HG02678 (cell line): ENCODE measurements at regions not wholly inside any gene's neighbourhood (a gene's known extent, or its start where the extent isn't known, plus 50 kb on each side); places are given as distances from the start of the nearest gene placed in this dataset.
"Not testable (repeated sequence)": the region's sequence is repeated elsewhere in the genome, so short reads cannot be mapped to it uniquely, and the experiment has no call there.

ENCODE experiments used
- ATAC-seq: cut with Tn5 transposase; IDR thresholded peaks from one replicate; pipeline ENCODE4 v1.9.1; 2021; ENCODE audit warnings: mild to moderate bottlenecking, moderate library complexity; ENCODE audit not compliant: unreplicated experiment

DNA sequence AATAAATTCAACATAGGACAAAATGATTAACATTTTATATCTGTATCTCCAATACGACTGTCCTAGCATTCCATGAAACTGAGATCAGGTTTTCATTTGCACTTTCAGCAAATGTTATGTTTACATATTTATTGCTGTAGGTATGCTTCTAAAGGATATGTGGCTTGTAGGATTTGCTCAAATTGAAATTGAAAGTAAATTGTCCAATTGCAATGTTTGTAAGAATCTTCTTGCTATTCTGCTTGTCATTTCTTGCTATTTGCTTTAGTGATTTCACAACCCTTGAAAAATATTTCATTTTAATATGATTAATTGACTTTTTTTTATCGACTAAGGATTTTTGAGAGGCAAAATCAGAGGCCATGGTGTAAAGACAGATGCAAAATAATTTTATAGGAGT, 904.2 kb upstream of the RAG2 start:
- ATAC-seq = no peak

DNA sequence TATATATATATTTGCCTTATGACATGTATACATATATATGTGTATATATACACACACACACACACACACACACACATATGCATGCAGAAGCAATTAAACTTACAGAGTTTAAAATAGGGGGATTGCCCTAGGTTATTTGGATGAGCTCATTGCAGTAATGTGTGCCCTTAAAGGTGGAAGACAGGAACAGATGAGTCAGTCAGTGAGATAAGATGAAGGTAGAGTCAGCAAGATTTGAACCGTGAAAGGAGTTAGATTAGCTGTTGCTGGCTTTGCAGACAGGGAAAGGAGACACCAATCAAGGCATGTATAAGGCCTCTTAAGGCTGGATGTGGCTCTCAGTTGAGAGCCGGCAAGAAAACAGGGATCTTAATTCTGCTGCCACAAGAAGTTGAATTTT, 902.4 kb upstream of the RAG2 start:
- ATAC-seq = no peak

DNA sequence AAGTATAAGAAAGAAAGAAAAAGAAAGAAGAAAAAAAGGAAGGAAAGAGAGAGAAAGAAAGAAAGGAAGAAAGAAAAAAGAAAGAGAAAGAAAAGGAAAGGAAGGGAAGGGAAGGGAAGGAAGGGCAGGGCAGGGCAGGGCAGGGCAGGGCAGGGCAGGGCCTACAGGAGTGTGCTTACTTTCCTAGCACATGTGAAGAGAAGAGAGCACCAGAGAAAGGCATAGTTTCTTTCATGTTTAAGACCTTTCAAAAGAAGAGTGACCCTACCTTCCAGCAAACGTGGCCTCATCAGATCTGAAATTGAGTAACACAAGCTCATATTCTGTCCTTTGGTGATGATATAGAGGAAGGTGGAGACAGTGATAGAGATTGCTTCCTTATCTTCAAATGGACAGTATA, 899.3 kb upstream of the RAG2 start:
- ATAC-seq = no peak

DNA sequence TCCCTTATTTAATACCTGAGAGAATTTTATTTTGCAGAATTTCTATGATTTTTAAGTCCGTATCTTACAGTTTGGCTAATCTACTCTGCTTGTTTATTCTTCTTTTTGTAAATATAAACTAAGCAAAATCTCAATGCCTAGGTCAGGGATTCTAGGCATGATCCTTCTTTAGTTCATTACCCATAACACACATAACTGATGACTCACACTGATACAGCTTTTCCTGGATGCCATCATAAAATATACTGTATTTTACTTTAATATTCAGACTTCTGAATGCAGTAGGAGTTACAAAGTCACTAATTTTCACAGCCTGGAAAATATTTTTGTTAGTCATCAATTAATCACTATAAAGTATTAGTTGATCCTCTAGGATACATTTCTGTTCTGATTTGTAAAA, 898.2 kb upstream of the RAG2 start:
- no peak for ATAC-seq

DNA sequence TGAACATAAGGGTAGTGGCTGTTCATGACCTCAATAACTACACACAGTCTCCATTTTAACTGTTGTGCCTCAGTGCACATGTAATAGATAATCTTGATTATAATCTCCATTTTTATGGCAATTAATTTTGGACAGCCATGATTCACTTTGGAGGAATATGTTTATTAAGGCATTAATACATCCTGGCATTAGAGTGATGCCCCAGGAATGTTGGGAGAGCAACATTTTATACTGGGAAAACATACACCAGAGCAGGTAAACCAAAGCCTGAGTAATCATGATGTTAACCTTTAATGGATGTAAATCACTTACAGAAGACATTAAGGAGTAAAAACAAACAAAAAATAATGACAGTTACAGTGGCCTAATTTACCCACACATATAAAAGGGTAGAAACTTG, 886.3 kb upstream of the RAG2 start:
- no peak for ATAC-seq

DNA sequence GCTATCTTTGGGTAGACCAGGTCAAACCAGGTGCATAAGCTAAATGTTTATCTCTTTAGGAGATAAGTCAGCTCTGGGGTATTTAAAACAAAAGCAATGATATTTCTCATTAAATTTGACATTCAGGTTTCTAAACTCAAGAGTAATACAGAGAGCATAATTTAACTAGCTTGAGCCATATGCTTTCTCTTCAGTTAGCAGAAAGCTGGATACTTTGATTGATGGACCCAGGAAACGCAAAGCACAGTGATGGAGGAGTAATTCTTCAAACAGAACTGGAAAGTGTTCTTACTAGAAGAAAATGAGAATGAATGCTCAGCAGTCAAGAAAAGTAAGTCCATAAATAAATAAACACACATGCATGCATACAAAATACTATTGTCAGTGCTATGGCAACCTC, 885.7 kb upstream of the RAG2 start:
- ATAC-seq = no peak

DNA sequence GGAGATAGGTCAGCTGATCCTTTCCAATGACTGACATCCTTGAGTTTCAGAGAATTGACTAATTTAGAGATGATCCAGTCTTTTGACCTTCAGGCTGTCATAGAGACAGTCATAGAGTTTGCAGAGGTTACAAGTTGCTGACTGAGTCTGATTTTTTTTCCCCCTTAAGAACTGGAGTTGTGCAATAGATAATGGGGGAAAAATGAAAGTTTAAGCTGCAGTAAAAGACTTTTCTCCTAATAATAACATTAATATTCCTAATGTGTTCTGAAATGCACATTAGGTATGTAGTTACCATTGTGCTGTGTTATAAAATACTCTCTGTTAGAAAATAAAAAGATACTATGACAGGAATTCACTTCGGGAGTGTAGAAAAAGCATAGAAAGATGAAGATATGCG, 876.9 kb upstream of the RAG2 start:
- ATAC-seq = no peak

DNA sequence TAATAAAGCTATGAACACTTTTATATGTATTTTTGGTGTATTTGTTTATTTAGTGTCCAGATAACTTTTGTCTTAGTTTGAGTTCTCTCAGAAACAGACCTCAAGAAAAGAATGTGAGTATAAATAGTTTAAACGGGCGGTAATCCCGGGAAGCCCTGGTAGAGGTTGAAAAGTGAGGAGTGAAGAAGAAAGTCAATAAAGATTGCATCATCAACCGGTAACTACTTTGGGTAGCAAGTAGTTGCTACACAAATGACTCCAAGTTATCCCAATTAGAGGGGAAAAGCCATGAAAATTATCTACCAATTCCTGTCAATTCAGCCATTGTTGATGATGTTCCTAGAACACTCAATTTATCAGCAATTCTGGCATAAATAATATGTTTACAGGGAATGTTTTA, 870.3 kb upstream of the RAG2 start:
- no peak for ATAC-seq

DNA sequence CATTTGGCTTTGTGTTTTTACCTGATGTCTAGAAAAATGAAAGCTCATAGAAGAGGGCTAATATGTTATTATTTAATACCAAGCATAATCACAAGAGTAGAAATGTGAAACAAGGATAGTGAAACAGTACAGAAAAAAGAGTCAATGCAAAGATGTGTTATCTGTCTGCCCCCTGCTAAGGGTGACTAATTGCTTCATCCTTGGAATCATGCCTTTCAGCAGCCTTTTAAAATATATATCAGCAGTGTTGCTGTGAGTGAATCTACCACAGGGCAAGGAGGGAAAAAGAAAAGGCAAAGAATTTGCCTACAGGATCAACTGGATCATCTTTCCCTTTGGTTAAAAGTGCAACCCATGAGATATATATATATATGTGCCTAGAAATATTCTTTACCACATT, 867.2 kb upstream of the RAG2 start:
- ATAC-seq = no peak

DNA sequence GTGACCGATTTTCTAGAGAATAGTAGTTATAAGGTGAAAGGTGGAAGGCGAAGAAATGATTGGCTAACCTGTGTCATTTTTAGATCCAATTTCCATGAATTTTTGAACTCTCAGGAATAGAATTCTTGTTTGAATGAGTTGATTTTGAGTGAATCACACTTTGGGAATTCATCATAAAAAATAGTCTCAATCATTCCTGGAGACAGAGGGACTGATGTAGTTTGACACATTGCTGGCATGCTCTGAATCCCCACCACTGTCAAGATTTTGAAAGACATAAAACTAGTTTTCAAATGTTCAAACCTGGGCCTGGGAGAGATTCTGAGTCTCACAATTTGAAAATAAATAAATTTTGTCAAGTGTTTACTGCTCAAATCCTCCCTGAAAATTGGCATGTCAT, 861.4 kb upstream of the RAG2 start:
- no peak for ATAC-seq

DNA sequence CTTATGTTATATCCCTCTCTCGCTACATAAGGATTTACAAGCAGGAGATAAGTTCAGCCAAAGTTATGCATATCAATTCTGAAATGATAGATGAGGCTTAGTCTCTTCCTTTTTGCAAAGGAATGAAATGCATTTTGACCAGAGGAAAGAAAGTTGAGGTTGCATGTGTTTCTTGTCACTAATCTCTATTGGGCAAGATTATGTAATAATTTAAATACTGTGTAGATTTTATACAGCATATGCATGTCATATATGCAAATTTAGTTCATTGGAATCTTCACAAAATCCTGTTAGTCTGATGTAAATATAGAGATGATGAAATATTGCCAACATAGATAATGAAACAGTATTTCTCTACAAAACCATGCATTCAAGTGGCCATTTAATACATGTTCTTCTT, 858.7 kb upstream of the RAG2 start:
- no peak for ATAC-seq

DNA sequence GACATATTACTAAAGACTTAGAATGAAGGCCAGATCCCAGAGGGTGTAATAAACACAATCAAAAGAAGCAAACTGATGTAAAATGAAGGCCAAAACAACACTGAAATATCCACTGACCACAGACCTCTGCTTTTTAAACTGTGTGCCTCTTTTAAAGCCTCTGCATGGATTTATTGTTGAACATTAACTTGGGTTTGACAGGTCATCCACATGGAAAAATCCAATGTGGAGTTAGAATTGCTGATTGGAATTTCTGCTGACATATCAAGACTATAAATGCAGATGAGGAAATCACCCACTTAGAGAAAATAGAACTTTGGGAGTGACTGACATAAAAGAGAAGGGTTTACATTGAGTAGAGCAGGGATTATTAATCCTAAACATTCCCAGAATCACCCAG, 853.9 kb upstream of the RAG2 start:
- ATAC-seq = no peak

DNA sequence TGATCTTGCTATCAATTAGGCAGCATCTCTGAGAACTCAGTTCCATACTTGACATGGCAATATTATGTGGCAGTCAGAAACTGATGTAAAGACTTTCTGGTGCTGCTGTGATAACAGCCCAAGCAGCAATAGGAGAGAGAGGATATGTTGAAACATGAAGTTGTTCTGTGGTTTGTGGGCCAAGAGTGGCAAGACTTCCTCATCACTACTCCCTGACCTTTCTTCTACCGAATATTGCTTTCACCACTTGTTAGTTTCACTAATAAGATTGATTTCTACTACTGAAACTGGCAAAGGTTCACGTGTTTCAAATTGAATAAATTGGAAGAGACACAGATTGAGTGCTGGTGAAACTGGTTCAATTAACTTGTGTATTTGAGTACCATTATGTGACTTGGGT, 852.6 kb upstream of the RAG2 start:
- peak; percentile 61 for ATAC-seq

DNA sequence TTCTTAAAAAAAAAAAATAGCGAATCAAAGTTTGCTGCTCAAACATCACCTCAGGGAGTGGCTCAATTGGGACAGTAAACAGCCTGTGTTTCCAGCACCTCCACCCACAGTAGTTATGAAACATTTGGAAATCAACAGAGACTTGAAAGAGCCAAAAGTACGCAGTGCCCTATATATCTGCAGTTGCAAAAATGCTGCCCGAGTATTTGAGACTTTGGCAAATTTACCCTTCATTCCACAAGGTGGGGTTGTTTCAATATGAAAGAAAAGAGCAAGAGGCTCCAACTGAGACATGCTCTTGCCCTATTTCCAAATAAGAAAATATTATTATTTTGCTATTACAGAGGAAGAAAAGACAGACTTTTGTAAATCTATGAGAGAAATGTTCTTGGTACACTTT, 851.1 kb upstream of the RAG2 start:
- ATAC-seq = no peak

DNA sequence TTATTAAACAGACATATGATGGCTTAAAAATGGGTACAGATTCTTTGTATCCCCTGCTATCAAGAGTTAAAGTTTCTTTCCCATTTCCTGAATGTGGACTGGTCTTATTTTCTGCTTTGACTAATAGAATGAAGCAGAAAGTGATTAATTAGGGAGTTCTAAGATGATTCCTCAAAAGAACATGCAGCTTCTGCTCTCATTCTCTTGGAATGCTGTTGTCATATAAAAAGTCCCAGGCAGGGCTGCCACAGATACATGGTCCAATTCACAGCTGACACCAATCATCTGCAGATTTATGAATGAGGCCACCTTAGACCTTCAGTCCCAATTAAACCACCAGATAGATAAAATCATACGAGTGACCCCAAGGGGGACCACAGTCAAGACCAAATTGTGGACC, 844.5 kb upstream of the RAG2 start:
- ATAC-seq = no peak

DNA sequence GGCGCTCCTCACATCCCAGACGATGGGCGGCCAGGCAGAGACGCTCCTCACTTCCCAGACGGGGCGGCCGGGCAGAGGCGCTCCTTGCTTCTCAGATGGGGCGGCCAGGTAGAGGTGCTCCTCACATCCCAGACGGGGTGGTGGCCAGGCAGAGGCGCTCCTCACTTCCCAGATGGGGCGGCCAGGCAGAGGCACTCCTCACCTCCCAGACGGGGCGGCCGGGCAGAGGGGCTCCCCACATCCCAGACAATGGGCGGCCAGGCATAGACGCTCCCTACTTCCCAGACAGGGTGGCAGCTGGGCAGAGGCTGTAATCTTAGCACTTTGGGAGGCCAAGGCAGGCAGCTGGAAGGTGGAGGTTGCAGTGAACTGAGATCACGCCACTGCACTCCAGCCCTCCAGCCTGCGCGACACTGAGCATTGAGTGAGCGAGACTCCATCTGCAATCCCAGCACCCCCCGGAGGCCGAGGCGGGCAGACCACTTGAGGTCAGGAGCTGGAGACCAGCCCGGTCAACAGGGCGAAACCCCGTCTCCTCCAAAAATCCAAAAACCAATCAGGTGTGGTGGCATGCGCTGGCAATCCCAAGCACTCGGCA, 833.7 kb upstream of the RAG2 start:
- ATAC-seq = not testable (repeated sequence)

DNA sequence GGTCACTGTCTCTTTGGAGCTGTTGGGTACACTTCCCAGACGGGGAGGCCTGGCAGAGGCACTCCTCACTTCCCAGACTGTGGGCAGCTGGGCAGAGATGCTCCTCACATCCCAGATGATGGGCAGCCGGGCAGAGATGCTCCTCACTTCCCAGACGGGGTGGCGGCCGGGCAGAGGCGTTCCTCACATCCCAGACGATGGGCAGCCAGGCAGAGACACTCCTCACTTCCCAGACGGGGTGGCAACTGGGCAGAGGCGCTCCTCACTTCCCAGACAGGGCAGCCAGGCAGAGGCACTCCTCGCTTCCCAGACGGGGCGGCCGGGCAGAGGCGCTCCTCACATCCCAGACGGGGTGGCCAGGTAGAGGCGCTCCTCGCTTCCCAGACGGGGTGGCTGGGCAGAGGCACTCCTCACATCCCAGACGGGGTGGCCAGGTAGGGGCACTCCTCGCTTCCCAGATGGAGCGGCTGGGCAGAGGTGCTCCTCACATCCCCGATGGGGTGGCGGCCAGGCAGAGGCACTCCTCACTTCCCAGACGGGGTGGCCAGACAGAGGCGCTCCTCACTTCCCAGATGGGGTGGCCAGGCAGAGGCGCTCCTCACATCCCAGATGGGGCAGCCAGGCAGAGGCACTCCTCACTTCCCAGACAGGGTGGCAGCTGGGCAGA, 833.1 kb upstream of the RAG2 start:
- ATAC-seq = not testable (repeated sequence)

DNA sequence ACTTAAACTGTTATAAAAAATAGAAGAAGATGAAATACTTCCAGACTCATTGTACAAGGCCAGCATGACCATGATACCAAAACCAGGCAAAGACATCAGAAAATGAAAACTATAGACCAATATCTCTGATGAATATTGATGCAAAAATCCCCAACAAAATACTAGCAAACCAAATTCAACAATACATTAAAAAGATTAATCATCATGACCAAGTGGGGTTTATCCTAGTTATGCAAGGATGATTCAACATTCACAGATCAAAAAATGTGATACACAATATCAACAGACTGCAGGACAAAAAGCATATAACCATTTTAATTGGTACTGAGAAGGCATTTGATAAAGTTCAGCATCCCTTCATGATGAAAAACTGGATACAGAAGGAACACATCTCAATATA, 824.5 kb upstream of the RAG2 start:
- ATAC-seq = no peak

DNA sequence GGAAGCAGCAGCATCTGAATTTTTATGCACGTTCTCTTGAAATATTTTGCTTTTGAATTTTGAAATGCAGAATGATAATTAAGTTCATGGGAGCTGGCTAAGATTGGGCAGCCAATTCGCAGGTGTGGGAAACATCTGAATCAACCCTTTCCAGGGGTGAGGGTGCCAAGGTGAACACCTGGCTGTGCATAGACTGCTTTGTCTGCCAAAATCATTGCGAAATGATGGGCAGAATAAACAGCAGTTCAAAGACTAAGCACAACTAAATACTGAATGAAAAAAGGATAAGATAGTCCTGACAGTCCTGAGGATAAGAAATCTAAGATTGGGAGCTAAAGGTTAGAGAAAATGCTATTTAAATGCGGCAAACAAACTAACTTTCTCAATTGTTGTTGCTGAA, 813.3 kb upstream of the RAG2 start:
- no peak for ATAC-seq

DNA sequence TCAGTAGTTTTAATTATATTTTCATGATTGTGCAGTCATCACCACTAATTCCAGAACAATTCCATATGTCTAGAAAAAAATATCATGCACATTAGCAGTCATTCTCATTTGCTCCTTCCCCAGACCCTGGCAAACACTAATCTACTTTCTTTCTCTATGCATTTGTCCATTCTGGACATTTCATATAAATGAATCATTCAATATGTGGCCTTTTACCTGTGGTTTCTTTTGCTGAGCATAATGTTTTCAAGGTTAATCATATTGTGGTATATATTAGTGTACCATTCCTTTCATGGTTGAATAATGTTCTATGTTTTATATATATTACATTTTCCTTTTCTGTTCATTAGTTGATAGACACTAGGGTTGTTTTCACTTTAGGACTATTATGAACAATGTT, 811.1 kb upstream of the RAG2 start:
- ATAC-seq = no peak

DNA sequence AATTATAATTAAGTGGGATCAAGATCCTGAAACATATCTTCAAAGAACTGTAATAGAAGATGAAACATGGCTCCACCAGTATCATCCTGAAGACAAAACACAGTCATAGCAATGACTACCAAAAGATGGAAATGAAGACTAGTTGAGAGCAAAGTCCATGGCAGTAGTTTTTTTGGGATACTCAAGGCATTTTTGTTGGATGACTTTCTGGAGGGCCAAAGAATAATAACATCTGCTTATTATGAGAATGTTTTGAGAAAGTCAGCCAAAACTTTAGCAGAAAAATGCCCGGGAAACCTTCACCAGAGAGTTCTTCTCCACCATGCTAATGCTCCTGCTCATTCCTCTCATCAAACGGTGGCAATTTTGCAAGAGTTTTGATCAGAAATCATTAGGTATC, 809.4 kb upstream of the RAG2 start:
- ATAC-seq = no peak

DNA sequence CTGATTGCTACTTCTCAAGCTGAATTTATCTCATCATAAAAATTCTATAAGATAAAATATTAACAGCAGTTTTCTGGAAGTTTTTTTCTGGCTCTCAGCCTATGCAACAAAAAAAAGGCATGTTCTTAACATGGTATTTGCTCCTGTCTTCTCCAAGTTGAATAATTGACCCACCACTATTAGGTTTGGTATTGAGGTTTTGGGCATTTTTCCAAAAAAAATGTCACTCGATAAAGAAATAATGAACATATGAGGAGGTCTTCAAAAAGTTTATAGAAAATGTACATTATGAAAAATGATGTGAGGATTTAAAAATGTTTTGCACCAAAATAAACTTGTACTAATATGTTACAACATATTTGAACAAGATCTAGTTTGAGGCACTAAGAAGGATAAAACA, 808.6 kb upstream of the RAG2 start:
- no peak for ATAC-seq

DNA sequence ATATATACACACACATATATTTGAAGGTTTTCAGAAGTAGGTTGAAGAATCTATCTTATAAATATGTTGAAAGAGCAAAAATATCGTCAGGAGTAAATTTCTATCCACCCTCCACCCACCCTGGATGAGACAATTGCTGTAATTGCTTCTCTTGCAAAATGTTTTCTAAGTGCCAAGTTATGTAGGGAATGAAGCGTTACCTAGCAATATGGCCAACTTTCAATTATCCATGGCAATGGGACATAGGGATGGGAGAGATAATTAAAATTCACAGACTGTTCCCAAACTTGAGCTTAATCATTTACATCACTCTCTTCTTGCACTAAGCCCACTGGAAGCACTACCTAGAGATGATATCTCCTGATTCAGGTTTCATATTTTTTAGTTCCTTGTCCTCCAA, 806.2 kb upstream of the RAG2 start:
- ATAC-seq = no peak
